Caco-2 (cell line): ENCODE measurements at regions not wholly inside any gene's neighbourhood (a gene's known extent, or its start where the extent isn't known, plus 50 kb on each side); places are given as distances from the start of the nearest gene placed in this dataset.

Source experiments
- BruUV-seq: library from RNA; stranded (reverse); fragments of 400-500 nt; replicated peaks from 2 replicates; lab custom pipeline; 2021; lab: Mats Ljungman, UMichigan
- CTCF ChIA-PET: fragments of 300-600 bp; sonication (Branson Sonifier 250); formaldehyde crosslinking; loops from one replicate; lab custom pipeline; 2022; ENCODE audit warnings: antibody characterized with exemption; lab: Charles Lee
- POLR2A ChIA-PET: fragments of 300-600 bp; sonication (Branson Sonifier 250); formaldehyde crosslinking; loops from one replicate; lab custom pipeline; 2022; ENCODE audit warnings: antibody characterized with exemption; lab: Charles Lee
- DNase-seq, 2 experiments: peaks; one replicate each; pipeline versions ENCODE4 v3.0.0 to v3.0.0-alpha.2; 2020 to 2022
- H3K27me3 ChIP-seq: replicated peaks from 2 replicates; pipeline ENCODE4 v1.6.0; 2011; ENCODE audit warnings: low read length; ENCODE audit not compliant: control insufficient read depth, insufficient read depth
- H3K36me3 ChIP-seq: 2 replicates; pipeline ENCODE4 v1.5.1; 2011; ENCODE audit warnings: low read length; ENCODE audit not compliant: control insufficient read depth, insufficient read depth
- H3K4me1 ChIP-seq: fragments of 250-450 bp; sonication (Bioruptor Pico); 2 replicates; pipeline ENCODE4 v1.5.1; 2020; ENCODE audit warnings: mild to moderate bottlenecking
- H3K4me3 ChIP-seq: 2 replicates; pipeline ENCODE4 v1.5.1; 2011; ENCODE audit warnings: low read depth, mild to moderate bottlenecking, control low read depth, low read length
- H3K9me3 ChIP-seq: fragments of 250-450 bp; sonication (Bioruptor Pico); 2 replicates; pipeline ENCODE4 v1.5.1; 2020; ENCODE audit warnings: mild to moderate bottlenecking, moderate library complexity
- H3K27ac Mint-ChIP-seq: one replicate; pipeline ENCODE4 v1.8.0; 2022; ENCODE audit warnings: mixed read lengths; ENCODE audit not compliant: unreplicated experiment
- H3K27me3 Mint-ChIP-seq: one replicate; pipeline ENCODE4 v1.8.0; 2022; ENCODE audit warnings: mixed read lengths; ENCODE audit not compliant: insufficient read depth, unreplicated experiment
- H3K36me3 Mint-ChIP-seq: one replicate; pipeline ENCODE4 v1.8.0; 2022; ENCODE audit warnings: mild to moderate bottlenecking, mixed read lengths; ENCODE audit not compliant: insufficient read depth, unreplicated experiment
- H3K4me1 Mint-ChIP-seq: one replicate; pipeline ENCODE4 v1.8.0; 2022; ENCODE audit warnings: low read depth, mixed read lengths; ENCODE audit not compliant: unreplicated experiment
- H3K4me3 Mint-ChIP-seq: one replicate; pipeline ENCODE4 v1.8.0; 2022; ENCODE audit warnings: mild to moderate bottlenecking, moderate library complexity, mixed read lengths; ENCODE audit not compliant: unreplicated experiment
- H3K9me3 Mint-ChIP-seq: one replicate; pipeline ENCODE4 v1.8.0; 2022; ENCODE audit warnings: mixed read lengths; ENCODE audit not compliant: unreplicated experiment
- CTCF ChIP-seq, 2 experiments: fragments of 200-600 bp in 1 of 2; IDR thresholded peaks; 1 replicate in 1 of 2; 2 replicates in 1 of 2; pipeline versions ENCODE4 v1.5.1 to v1.8.0; 2011 to 2022; ENCODE audit warnings: antibody characterized with exemption in 1 of 2, control low read depth in 1 of 2, inconsistent platforms in 1 of 2, low read depth in 1 of 2, low read length in 1 of 2, mild to moderate bottlenecking in 1 of 2, moderate library complexity in 1 of 2; ENCODE audit not compliant: insufficient read depth in 1 of 2, severe bottlenecking in 1 of 2, unreplicated experiment in 1 of 2
- intact Hi-C: fragments of 100-400 bp; cut with micrococcal nuclease; formaldehyde crosslinking; loops from one replicate; pipeline ENCODE4 v1.10.0; 2022; ENCODE audit not compliant: unreplicated experiment

GRCh38 chr1:98345417-98345816, 316.1 kb upstream of the SNX7 start:
- H3K36me3 ChIP-seq = no peaks in the 10 kb centered on the region
- no peak overlapping the region for H3K4me3 Mint-ChIP-seq
- intact Hi-C loops = no loop called here
- H3K27me3 ChIP-seq = no peaks in the 10 kb centered on the region
- ChIA-PET POLR2A (no interaction called here), CTCF (no interaction called here)
- no peaks in the 10 kb centered on the region for H3K4me1 ChIP-seq
- no peak for TF ChIP-seq CTCF (IDR thresholded peaks at IDR 0.05; ENCODE audit: insufficient read depth in 1 of 2, low read depth in 1 of 2, low read length in 1 of 2, severe bottlenecking in 1 of 2, unreplicated experiment in 1 of 2)
- H3K27ac Mint-ChIP-seq = no peak overlapping the region
- no peak for DNase-seq
- H3K4me3 ChIP-seq = no peak overlapping the region
- no peaks in the 10 kb centered on the region for H3K9me3 Mint-ChIP-seq
- no peaks in the 10 kb centered on the region for H3K27me3 Mint-ChIP-seq
- H3K36me3 Mint-ChIP-seq = no peaks in the 10 kb centered on the region
- no peaks in the 10 kb centered on the region for H3K9me3 ChIP-seq
- H3K4me1 Mint-ChIP-seq = no peaks in the 10 kb centered on the region
- BruUV-seq = no TSS peak

GRCh38 chr1:98344731-98345130, 316.8 kb upstream of the SNX7 start:
- TF ChIP-seq CTCF (IDR thresholded peaks at IDR 0.05; ENCODE audit: insufficient read depth in 1 of 2, low read depth in 1 of 2, low read length in 1 of 2, severe bottlenecking in 1 of 2, unreplicated experiment in 1 of 2) = no peak
- intact Hi-C loops = no loop called here
- no TSS peak for BruUV-seq
- no peak overlapping the region for H3K4me3 Mint-ChIP-seq
- no peak overlapping the region for H3K27ac Mint-ChIP-seq
- POLR2A ChIA-PET = no interaction called here
- H3K36me3 ChIP-seq = no peaks in the 10 kb centered on the region
- H3K4me3 ChIP-seq = no peak overlapping the region
- no peaks in the 10 kb centered on the region for H3K36me3 Mint-ChIP-seq
- H3K4me1 ChIP-seq = no peaks in the 10 kb centered on the region
- H3K4me1 Mint-ChIP-seq = no peaks in the 10 kb centered on the region
- H3K9me3 Mint-ChIP-seq = no peaks in the 10 kb centered on the region
- no peaks in the 10 kb centered on the region for H3K9me3 ChIP-seq
- CTCF ChIA-PET = no interaction called here
- H3K27me3 ChIP-seq = no peaks in the 10 kb centered on the region
- no peak for DNase-seq
- H3K27me3 Mint-ChIP-seq = no peaks in the 10 kb centered on the region

DNA sequence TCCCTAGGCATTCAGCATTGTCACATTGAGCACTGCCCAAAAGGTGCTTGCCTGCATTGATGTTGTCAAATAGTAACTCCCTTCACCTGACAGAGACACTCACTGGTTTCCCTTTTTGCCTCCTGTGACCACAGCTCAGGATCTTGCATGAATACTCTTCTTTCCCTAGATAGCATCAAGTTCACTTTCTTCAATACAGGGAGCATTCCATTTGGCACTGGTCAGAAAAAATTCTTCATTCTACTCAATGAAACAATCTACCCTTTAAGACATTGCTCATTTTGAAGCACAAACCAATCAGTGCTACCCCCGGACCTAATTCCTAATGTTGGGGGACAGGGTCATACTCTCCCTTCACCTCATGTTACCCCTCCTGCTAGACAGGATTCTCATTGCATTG, 319.0 kb upstream of the SNX7 start:
- intact Hi-C loops = no loop called here
- H3K36me3 Mint-ChIP-seq = no peaks in the 10 kb centered on the region
- Histone ChIP-seq H3K27me3 (no peaks in the 10 kb centered on the region), H3K36me3 (no peaks in the 10 kb centered on the region), H3K9me3 (no peaks in the 10 kb centered on the region), H3K4me3 (no peak overlapping the region), H3K4me1 (no peaks in the 10 kb centered on the region)
- ChIA-PET POLR2A (no interaction called here), CTCF (no interaction called here)
- no TSS peak for BruUV-seq
- H3K27ac Mint-ChIP-seq = no peak overlapping the region
- no peak for DNase-seq
- no peaks in the 10 kb centered on the region for H3K9me3 Mint-ChIP-seq
- no peaks in the 10 kb centered on the region for H3K4me1 Mint-ChIP-seq
- H3K4me3 Mint-ChIP-seq = no peak overlapping the region
- TF ChIP-seq CTCF (IDR thresholded peaks at IDR 0.05; ENCODE audit: insufficient read depth in 1 of 2, low read depth in 1 of 2, low read length in 1 of 2, severe bottlenecking in 1 of 2, unreplicated experiment in 1 of 2) = no peak
- H3K27me3 Mint-ChIP-seq = no peaks in the 10 kb centered on the region
